ENCODE measurements at regions not wholly inside any gene's neighbourhood (a gene's known extent, or its start where the extent isn't known, plus 50 kb on each side); places are given as distances from the start of the nearest gene placed in this dataset.
A peak's percentile ranks its signal among the peaks of the same experiment; 100 is the strongest.

- Histone ChIP-seq H3K23ac (ENCODE audit: low read depth, low read length, poor library complexity) (no peak overlapping the region), H3K36me3 (replicated peaks in 1 of 2; ENCODE audit: control insufficient read depth in 2 of 2, insufficient read depth in 2 of 2, low read length in 2 of 2) (no peaks in the 10 kb centered on the region), H2BK120ac (ENCODE audit: low read depth, low read length) (no peak overlapping the region), H2AFZ (ENCODE audit: low read length) (no peak overlapping the region), H3K4me1 (ENCODE audit: control insufficient read depth in 2 of 2, insufficient read depth in 1 of 2, low read depth in 1 of 2, low read length in 2 of 2) (peaks cover 2 to 10% of the 10 kb centered on the region in 2 donors), H2BK15ac (ENCODE audit: low read length) (no peak overlapping the region), H3K4ac (ENCODE audit: low read length) (no peak overlapping the region), H3K4me3 (ENCODE audit: low read length in 2 of 2) (no peak overlapping the region), H3K9me3 (replicated peaks in 1 of 2; ENCODE audit: control insufficient read depth in 2 of 2, insufficient read depth in 1 of 2, low read depth in 1 of 2, low read length in 2 of 2) (peaks cover 0 to 4% of the 10 kb centered on the region in 2 donors), H3K79me1 (ENCODE audit: low read depth, low read length) (no peaks in the 10 kb centered on the region), H2BK5ac (ENCODE audit: low read length) (no peak overlapping the region), H4K8ac (ENCODE audit: low read depth, low read length) (no peak overlapping the region), H2AK5ac (ENCODE audit: low read depth, low read length) (no peak overlapping the region), H3K9ac (ENCODE audit: low read depth, low read length, poor library complexity) (no peak overlapping the region), H3K27ac (replicated peaks; ENCODE audit: low read length) (no peak overlapping the region), H3K4me2 (ENCODE audit: insufficient read depth, low read length, poor library complexity, severe bottlenecking) (no peak overlapping the region), H4K91ac (ENCODE audit: low read depth, low read length, poor library complexity) (no peak overlapping the region), H3K14ac (ENCODE audit: low read length) (no peak overlapping the region), H2BK12ac (ENCODE audit: low read length) (no peak overlapping the region), H3K18ac (ENCODE audit: low read length) (no peak overlapping the region), H3K27me3 (ENCODE audit: control insufficient read depth in 3 of 3, insufficient read depth in 3 of 3, low read depth in 1 of 3, low read length in 3 of 3) (no peaks in the 10 kb centered on the region)
- WGBS, 2 donors (ENCODE audit: extremely low coverage in 2 of 2, insufficient read length in 2 of 2, insufficient replicate concordance in 1 of 2) = no CpG with 5 or more reads among the region's 3 CpGs
- DNase-seq (ENCODE audit: low spot score) = no peak
These were observed 289.8 kb upstream of the SPRY2 start for GRCh38 chr13:80630685-80631121.

GRCh38 chr13:80618781-80619180 is 277.9 kb upstream of the SPRY2 start:
- Histone ChIP-seq H3K79me1 (ENCODE audit: low read depth, low read length) (no peaks in the 10 kb centered on the region), H3K14ac (ENCODE audit: low read length) (no peak overlapping the region), H3K4me3 (ENCODE audit: low read length in 2 of 2) (no peak overlapping the region), H3K4me2 (ENCODE audit: insufficient read depth, low read length, poor library complexity, severe bottlenecking) (no peak overlapping the region), H3K4ac (ENCODE audit: low read length) (no peak overlapping the region), H4K91ac (ENCODE audit: low read depth, low read length, poor library complexity) (no peak overlapping the region), H3K18ac (ENCODE audit: low read length) (no peak overlapping the region), H2BK15ac (ENCODE audit: low read length) (no peak overlapping the region), H3K23ac (ENCODE audit: low read depth, low read length, poor library complexity) (no peak overlapping the region), H3K27ac (replicated peaks; ENCODE audit: low read length) (no peak overlapping the region), H3K27me3 (ENCODE audit: control insufficient read depth in 3 of 3, insufficient read depth in 3 of 3, low read depth in 1 of 3, low read length in 3 of 3) (no peaks in the 10 kb centered on the region), H4K8ac (ENCODE audit: low read depth, low read length) (no peak overlapping the region), H2BK12ac (ENCODE audit: low read length) (no peak overlapping the region), H3K9ac (ENCODE audit: low read depth, low read length, poor library complexity) (no peak overlapping the region), H2AK5ac (ENCODE audit: low read depth, low read length) (no peak overlapping the region), H3K4me1 (ENCODE audit: control insufficient read depth in 2 of 2, insufficient read depth in 1 of 2, low read depth in 1 of 2, low read length in 2 of 2) (peaks cover 1 to 4% of the 10 kb centered on the region in 2 donors), H3K9me3 (replicated peaks in 1 of 2; ENCODE audit: control insufficient read depth in 2 of 2, insufficient read depth in 1 of 2, low read depth in 1 of 2, low read length in 2 of 2) (peaks cover 0 to 6% of the 10 kb centered on the region in 2 donors), H2AFZ (ENCODE audit: low read length) (no peak overlapping the region), H3K36me3 (replicated peaks in 1 of 2; ENCODE audit: control insufficient read depth in 2 of 2, insufficient read depth in 2 of 2, low read length in 2 of 2) (no peaks in the 10 kb centered on the region), H2BK5ac (ENCODE audit: low read length) (no peak overlapping the region), H2BK120ac (ENCODE audit: low read depth, low read length) (no peak overlapping the region)
- WGBS, 2 donors (ENCODE audit: extremely low coverage in 2 of 2, insufficient read length in 2 of 2, insufficient replicate concordance in 1 of 2) = no CpG with 5 or more reads among the region's 1 CpG
- DNase-seq (ENCODE audit: low spot score) = no peak

- Histone ChIP-seq H4K8ac (ENCODE audit: low read depth, low read length) (no peak overlapping the region), H2AFZ (ENCODE audit: low read length) (no peak overlapping the region), H3K27ac (replicated peaks; ENCODE audit: low read length) (no peak overlapping the region), H3K27me3 (ENCODE audit: control insufficient read depth in 3 of 3, insufficient read depth in 3 of 3, low read depth in 1 of 3, low read length in 3 of 3) (no peaks in the 10 kb centered on the region), H2BK5ac (ENCODE audit: low read length) (no peak overlapping the region), H3K18ac (ENCODE audit: low read length) (no peak overlapping the region), H3K4me3 (ENCODE audit: low read length in 2 of 2) (no peak overlapping the region), H3K36me3 (replicated peaks in 1 of 2; ENCODE audit: control insufficient read depth in 2 of 2, insufficient read depth in 2 of 2, low read length in 2 of 2) (no peaks in the 10 kb centered on the region), H2AK5ac (ENCODE audit: low read depth, low read length) (no peak overlapping the region), H3K4ac (ENCODE audit: low read length) (no peak overlapping the region), H2BK120ac (ENCODE audit: low read depth, low read length) (no peak overlapping the region), H3K14ac (ENCODE audit: low read length) (no peak overlapping the region), H3K9ac (ENCODE audit: low read depth, low read length, poor library complexity) (no peak overlapping the region), H2BK15ac (ENCODE audit: low read length) (no peak overlapping the region), H4K91ac (ENCODE audit: low read depth, low read length, poor library complexity) (no peak overlapping the region), H3K4me2 (ENCODE audit: insufficient read depth, low read length, poor library complexity, severe bottlenecking) (no peak overlapping the region), H3K4me1 (ENCODE audit: control insufficient read depth in 2 of 2, insufficient read depth in 1 of 2, low read depth in 1 of 2, low read length in 2 of 2) (peaks cover 4 to 21% of the 10 kb centered on the region in 2 donors), H2BK12ac (ENCODE audit: low read length) (no peak overlapping the region), H3K9me3 (replicated peaks in 1 of 2; ENCODE audit: control insufficient read depth in 2 of 2, insufficient read depth in 1 of 2, low read depth in 1 of 2, low read length in 2 of 2) (no peaks in the 10 kb centered on the region), H3K23ac (ENCODE audit: low read depth, low read length, poor library complexity) (no peak overlapping the region), H3K79me1 (ENCODE audit: low read depth, low read length) (no peaks in the 10 kb centered on the region)
- WGBS, 2 donors (ENCODE audit: extremely low coverage in 2 of 2, insufficient read length in 2 of 2, insufficient replicate concordance in 1 of 2) = no CpG with 5 or more reads among the region's 6 CpGs
- peak; percentile 24 for DNase-seq (ENCODE audit: low spot score)
These were observed 271.9 kb upstream of the SPRY2 start for GRCh38 chr13:80612804-80613203.

GRCh38 chr13:80611310-80611709 is 270.4 kb upstream of the SPRY2 start:
- Histone ChIP-seq H3K23ac (ENCODE audit: low read depth, low read length, poor library complexity) (no peak overlapping the region), H3K9ac (ENCODE audit: low read depth, low read length, poor library complexity) (no peak overlapping the region), H2BK15ac (ENCODE audit: low read length) (no peak overlapping the region), H4K91ac (ENCODE audit: low read depth, low read length, poor library complexity) (no peak overlapping the region), H3K18ac (ENCODE audit: low read length) (no peak overlapping the region), H3K4me1 (ENCODE audit: control insufficient read depth in 2 of 2, insufficient read depth in 1 of 2, low read depth in 1 of 2, low read length in 2 of 2) (peaks cover 4 to 21% of the 10 kb centered on the region in 2 donors), H3K4ac (ENCODE audit: low read length) (no peak overlapping the region), H3K36me3 (replicated peaks in 1 of 2; ENCODE audit: control insufficient read depth in 2 of 2, insufficient read depth in 2 of 2, low read length in 2 of 2) (no peaks in the 10 kb centered on the region), H3K4me3 (ENCODE audit: low read length in 2 of 2) (no peak overlapping the region), H3K27ac (replicated peaks; ENCODE audit: low read length) (no peak overlapping the region), H2AK5ac (ENCODE audit: low read depth, low read length) (no peak overlapping the region), H2BK5ac (ENCODE audit: low read length) (no peak overlapping the region), H2BK12ac (ENCODE audit: low read length) (no peak overlapping the region), H2BK120ac (ENCODE audit: low read depth, low read length) (no peak overlapping the region), H4K8ac (ENCODE audit: low read depth, low read length) (no peak overlapping the region), H3K27me3 (ENCODE audit: control insufficient read depth in 3 of 3, insufficient read depth in 3 of 3, low read depth in 1 of 3, low read length in 3 of 3) (no peaks in the 10 kb centered on the region), H3K4me2 (ENCODE audit: insufficient read depth, low read length, poor library complexity, severe bottlenecking) (no peak overlapping the region), H3K79me1 (ENCODE audit: low read depth, low read length) (no peaks in the 10 kb centered on the region), H3K14ac (ENCODE audit: low read length) (no peak overlapping the region), H2AFZ (ENCODE audit: low read length) (peak overlapping the region; percentile 11), H3K9me3 (replicated peaks in 1 of 2; ENCODE audit: control insufficient read depth in 2 of 2, insufficient read depth in 1 of 2, low read depth in 1 of 2, low read length in 2 of 2) (no peaks in the 10 kb centered on the region)
- DNase-seq (ENCODE audit: low spot score) = no peak
- WGBS, 2 donors (ENCODE audit: extremely low coverage in 2 of 2, insufficient read length in 2 of 2, insufficient replicate concordance in 1 of 2) = no CpG with 5 or more reads among the region's 1 CpG

Measured in neuronal stem cell (in vitro differentiated cells).